ENCODE measurements at regions not wholly inside any gene's neighbourhood (a gene's known extent, or its start where the extent isn't known, plus 50 kb on each side); places are given as distances from the start of the nearest gene placed in this dataset.

DNA sequence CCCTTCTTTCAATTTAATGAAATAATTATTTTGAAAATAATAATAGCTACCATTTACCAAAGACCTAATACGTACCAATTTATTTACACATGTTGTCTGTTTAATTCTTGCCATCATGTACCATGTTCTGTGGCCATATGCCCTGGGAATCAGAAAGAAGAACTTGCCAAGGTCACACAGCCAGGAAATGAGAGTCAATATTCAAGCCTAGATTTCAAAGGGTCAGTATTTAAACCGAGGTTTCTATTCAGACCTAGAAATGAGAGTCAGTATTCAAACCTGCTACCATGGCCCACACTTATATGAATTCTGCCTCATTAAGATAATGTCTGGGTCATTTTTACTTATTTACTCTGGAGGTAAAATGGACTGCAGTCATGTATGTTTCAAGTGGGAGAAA lies 103.6 kb upstream of the TBL1XR1 start:
- DNase-seq (ENCODE audit: low spot score), result no peak

GRCh38 chr3:177306252-177306651 lies 109.0 kb upstream of the TBL1XR1 start:
- DNase-seq (ENCODE audit: low spot score), result no peak

DNA sequence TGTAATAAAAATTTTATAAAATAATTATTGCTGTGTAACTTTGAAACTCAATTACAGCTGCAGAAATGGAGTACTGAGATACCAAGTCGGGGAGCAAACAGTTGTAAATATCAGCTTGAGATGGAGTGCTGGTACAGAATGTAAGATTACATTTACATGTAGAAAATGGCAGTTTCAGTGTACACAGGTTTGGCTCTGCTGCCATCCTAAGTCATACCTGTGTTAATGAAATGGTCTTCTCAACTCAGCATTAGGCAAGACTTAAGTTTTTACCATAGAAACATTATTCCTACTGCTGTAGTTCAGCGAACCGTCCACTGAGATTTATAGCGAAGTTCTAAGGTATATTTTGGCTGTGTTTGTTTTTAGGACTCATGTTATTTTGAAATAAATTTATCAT lies 110.1 kb upstream of the TBL1XR1 start:
- DNase-seq (ENCODE audit: low spot score), result no peak

- no peak for DNase-seq (ENCODE audit: low spot score)
Measured at GRCh38 chr3:177307826-177308225, 110.5 kb upstream of the TBL1XR1 start.

DNA sequence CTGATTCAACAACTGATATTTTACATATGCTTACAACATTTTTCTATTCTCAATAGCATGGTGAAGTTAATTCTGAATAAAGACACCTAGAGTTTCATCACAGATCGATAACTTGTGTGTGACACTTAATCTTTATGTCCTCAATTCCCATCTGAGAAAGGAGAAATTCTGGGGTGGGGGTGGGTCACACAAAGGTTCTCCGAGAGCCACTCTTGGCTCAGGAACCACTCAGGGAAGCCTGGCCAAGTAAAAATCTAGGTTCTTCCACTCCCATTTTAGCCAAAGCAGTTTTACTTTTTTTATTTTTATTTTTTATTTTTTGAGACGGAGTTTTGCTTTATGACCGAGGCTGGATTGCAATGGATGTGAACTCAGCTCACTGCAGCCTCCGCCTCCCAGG lies 111.0 kb upstream of the TBL1XR1 start:
- DNase-seq (ENCODE audit: low spot score), result no peak

DNA sequence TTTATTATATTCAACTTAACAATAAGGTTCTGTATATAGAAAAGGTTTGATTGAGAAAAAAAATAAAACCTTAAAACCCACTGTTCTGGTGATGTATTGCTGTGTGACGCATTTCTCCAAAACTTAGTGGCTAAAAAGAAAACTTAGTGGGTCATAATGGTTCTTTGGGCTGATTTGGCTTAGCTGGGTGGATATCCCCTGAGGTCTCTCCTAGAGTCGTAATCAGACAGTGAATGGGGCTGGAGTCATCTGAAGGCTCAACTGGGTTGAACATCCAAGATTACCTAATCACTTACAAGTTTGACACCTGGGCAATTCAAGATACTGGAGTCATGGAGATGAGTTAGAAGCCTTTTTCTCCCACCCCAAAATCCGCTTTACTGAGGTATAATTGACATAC lies 111.6 kb upstream of the TBL1XR1 start:
- no peak for DNase-seq (ENCODE audit: low spot score)

GRCh38 chr3:177312491-177312890 lies 115.2 kb upstream of the TBL1XR1 start:
- no peak for DNase-seq (ENCODE audit: low spot score)

GRCh38 chr3:177314897-177315296 lies 117.6 kb upstream of the TBL1XR1 start:
- no peak for DNase-seq (ENCODE audit: low spot score)

DNA sequence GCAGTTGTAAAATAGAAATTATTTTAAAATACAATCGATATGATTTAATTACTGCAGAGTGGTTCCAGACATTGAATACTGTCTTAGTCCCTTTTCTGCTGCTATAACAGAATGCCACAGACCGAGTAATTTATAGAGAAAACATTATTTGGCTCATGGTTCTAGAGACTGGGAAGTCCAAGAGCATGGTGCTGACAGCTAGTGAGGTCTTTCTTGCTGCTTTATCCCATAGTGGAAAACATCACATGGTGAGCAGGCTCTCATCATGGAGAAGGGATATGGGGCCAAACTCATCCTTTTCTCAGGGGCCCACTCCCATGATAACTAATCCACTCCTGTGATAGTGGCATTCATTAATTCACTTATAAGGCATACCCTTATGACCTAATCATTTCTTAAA lies 120.0 kb upstream of the TBL1XR1 start:
- no peak for DNase-seq (ENCODE audit: low spot score)

DNA sequence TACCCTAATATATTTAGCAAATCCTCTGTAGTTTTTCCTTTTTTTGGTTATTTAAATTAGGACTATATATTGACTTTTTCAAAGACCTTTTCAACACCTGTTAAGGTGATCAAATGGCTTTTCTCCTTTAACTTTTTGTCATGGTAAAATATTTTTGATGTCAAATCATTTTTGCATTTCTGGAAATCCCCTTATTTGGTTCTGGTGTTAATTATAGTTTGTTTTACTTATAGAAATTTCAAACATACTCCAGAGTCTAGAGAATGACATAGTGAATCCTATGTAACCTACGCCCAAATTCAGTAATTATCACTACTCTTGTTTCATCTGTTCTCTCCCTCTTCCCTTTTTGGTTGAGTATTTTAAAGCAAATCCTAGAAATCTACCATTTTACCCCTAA lies 121.3 kb upstream of the TBL1XR1 start:
- no peak for DNase-seq (ENCODE audit: low spot score)

DNA sequence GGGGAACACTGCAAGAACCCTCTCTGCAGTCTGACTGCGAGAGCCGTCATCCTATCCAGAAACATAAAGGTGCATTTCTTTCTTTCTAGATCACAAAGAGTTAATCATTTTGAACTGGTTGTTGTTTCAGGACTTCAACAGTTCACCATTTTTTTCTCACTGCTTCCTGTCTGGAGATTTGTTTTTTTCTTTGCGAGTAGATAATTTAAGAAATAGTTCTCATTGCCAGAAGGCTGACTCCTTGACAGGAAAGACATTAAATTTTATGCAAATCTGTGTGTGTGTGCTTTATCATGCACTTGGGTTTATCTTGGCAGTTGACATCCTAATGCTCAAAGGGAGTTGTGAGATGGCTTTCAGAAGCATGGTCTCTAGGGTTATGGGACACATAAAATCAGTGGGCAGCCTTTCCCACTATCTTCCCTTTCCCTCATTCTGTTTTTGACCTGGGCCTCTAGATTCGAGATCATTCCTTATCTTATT lies 123.5 kb upstream of the TBL1XR1 start:
- no peak for DNase-seq (ENCODE audit: low spot score)

- DNase-seq (ENCODE audit: low spot score), result no peak
Measured at GRCh38 chr3:177321819-177322218, 124.5 kb upstream of the TBL1XR1 start.

DNA sequence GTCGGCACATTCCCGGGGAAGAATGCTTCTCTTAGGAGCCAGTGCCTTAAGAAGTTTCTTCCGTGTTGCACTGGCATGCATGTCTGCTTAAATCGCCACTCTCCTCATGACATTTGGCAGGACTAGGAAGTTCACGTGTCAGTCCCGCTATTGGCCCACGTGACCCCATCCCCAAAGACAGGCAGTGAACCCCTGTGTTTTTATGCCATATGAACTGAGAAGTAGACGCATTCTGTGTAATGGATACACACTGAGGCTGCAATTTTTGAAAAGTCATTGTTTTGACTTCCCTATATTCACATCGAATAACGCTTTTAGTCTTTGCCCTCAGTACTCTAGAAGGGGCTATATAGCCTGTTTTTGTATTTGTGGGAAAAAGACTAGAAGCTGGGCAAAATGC lies 125.6 kb upstream of the TBL1XR1 start:
- DNase-seq (ENCODE audit: low spot score), result no peak

- DNase-seq (ENCODE audit: low spot score), result no peak
Measured at GRCh38 chr3:177329854-177330253, 132.6 kb upstream of the TBL1XR1 start.

DNA sequence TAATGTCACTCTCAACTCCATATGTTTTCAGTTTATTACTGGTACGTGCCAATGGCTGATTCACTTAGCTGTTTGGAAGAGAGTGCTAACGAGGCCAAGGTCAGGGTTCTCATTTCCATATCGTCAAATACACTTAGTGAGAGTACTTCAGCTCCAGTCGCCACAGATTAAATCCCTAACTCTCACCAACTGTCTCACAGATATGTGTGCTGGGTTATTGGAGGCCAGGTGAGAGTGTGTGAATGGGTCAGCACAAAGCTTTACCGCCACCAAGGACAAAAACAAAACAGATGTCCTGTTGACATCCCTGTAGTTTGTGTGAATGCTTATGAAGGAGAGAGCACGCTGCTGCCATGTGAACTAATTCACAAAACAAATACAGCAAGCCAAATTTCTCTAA lies 133.5 kb upstream of the TBL1XR1 start:
- no peak for DNase-seq (ENCODE audit: low spot score)

DNA sequence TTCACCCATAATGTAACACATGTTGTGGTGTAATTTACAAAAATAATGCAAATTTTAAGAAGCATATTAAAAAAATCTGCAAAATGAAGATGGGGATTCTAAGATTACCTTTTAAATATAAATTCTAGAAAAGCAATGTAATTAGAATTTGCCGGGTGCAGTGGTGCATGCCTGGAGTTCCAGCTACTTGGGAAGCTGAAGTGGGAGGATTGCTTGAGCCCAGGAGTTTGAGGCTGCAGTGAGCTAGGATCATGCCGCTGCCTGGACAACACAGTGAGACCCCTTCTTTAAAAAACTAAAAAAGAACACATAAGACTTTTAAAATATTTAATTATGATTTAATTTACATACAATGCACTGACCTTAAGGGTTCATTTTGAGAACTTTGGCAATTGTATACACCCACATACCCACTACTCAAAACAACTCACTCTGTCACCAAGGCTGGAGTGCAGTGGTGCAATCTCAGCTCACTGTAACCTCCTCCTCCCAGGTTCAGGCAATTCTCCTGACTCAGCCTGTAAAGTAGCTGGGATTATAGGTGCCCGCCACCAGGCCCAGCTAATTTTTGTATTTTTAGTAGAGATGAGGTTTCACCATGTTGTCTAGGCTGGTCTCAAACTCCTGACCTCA lies 134.0 kb upstream of the TBL1XR1 start:
- no peak for DNase-seq (ENCODE audit: low spot score)

- no peak for DNase-seq (ENCODE audit: low spot score)
Measured at GRCh38 chr3:177332955-177333354, 135.7 kb upstream of the TBL1XR1 start.

DNA sequence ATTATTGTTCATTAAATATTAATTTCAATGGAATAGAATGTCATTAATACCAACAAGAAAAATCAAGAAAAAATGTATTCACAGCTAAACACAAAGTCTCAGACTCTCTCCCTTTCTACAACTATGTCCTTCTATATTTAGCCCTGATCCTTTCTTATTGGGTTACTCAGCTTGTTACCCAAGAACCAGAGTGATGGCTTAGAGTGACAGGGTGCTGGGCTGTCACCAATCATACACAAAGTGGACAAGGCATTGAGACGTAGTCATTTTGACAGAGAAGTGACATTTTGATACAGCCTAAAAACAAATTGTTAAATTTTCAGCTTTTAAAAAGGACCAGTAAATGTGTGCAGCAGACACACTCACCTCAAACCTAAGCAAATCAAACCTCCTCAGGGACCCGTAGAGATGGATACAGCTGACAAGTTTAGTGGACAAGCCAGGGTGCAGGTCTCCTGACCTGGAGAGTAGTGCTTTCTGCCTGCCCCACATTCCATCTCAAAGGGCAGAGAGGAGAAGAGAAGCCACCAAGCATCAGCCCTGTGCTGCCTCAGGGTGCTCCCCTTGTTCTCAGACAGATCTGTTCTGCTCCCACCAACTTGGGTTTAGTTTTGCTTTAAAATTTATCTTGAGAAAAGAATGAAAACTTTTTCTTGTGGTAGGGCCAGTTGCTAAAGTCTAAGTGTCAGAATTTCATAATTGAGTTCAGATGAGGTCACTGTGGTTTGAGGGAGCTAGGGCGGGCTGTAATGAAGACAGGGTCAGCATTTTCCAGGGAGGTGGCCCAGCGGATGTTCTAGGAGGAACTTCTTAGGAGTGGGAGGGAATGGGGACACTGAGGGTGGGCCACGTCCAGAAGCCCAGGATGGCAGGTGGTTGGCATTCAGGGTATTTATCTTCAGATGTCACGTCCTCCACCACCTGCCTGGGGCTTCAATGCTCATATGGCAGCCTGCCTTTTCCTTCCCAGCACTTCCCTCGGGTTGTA lies 136.5 kb upstream of the TBL1XR1 start:
- no peak for DNase-seq (ENCODE audit: low spot score)

DNA sequence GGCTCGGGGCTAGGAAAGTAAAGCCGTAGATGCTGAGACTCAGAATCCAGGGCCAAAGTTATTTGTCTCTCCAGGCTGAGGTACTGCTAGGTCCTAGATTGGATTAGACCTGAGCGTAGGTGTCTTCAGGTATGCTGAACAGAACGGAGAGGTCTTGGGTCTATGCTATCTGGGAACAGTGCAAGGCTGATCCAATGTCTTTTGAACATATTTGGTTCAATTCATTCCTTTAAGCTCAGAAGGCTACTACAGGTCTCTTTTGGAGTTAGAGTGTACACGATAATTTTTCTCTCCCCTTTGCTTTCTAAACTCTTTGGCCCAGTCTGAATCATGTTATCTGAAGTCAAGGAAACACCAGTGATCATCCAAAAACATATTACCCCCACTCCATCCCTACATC lies 137.5 kb upstream of the TBL1XR1 start:
- DNase-seq (ENCODE audit: low spot score), result no peak

DNA sequence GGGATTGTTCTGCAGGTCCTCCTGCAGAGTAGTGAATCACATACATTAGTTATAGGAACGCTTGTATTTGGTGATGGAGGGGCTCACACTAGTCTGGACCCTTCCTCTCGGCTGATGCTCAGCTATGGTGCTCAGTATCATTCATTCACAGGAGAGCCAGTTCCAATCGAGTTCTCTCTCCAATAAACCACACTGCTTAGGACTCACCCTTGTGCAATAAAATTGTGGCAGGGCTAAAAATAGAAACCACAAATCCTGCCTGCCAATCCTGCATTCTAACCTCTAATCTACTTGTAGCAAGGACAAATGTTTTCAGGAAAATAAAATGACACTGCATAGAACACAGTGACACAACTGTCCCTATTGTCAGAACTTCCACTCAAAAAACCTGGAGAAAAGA lies 138.4 kb upstream of the TBL1XR1 start:
- DNase-seq (ENCODE audit: low spot score), result no peak

DNA sequence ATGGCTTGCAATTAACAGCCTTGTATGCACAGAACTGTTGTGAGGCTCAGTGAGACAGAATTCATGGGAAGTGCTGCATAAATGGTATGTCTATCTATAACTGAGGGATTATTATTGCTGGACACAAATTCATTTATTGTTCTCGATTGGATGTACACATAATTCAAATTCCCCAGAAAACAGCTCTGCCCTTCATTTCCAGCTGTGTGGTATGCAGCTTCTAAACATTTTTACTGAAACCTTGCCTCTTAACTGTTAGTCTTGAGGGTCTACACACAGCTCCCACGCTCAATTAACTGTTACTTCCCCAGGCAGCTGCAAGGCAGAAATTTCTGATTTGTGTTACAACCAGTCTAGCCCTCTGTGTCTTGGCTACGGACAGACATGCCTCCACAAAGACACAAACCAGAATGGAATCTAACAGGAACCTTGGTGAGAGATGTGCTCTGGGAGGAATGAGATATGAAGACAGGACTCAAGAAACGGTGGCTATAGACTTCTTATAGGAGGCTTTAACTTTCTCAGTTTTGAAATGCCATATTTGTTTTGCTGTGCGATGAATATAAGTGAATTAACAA lies 139.7 kb upstream of the TBL1XR1 start:
- no peak for DNase-seq (ENCODE audit: low spot score)

- DNase-seq (ENCODE audit: low spot score), result no peak
Measured at GRCh38 chr3:177337541-177338331, 140.5 kb upstream of the TBL1XR1 start.
